Renal cortical epithelial cell (primary cell): ENCODE measurements at regions not wholly inside any gene's neighbourhood (a gene's known extent, or its start where the extent isn't known, plus 50 kb on each side); places are given as distances from the start of the nearest gene placed in this dataset.
A peak's percentile ranks its signal among the peaks of the same experiment; 100 is the strongest.
"Not testable (repeated sequence)": the region's sequence is repeated elsewhere in the genome, so short reads cannot be mapped to it uniquely, and the experiment has no call there.

Experiments used
- DNase-seq: peaks from one replicate; pipeline ENCODE4 v3.0.0-alpha.2; 2011; ENCODE audit warnings: low read depth

GRCh38 chr12:87096082-87096585 lies 839.9 kb upstream of the MGAT4C start:
- no peak for DNase-seq

- DNase-seq, result peak; percentile 13
Observed at GRCh38 chr12:87094356-87094755, 838.2 kb upstream of the MGAT4C start.

GRCh38 chr12:87092421-87092820 lies 836.2 kb upstream of the MGAT4C start:
- no peak for DNase-seq

GRCh38 chr12:87086118-87086891 lies 830.1 kb upstream of the MGAT4C start:
- peak; percentile 4 for DNase-seq

GRCh38 chr12:87085286-87085685 lies 829.1 kb upstream of the MGAT4C start:
- no peak for DNase-seq

- no peak for DNase-seq
Observed at GRCh38 chr12:87082756-87083155, 826.6 kb upstream of the MGAT4C start.

- no peak for DNase-seq
Observed at GRCh38 chr12:87074781-87075180, 818.6 kb upstream of the MGAT4C start.

- DNase-seq, result no peak
Observed at GRCh38 chr12:87066326-87066725, 810.1 kb upstream of the MGAT4C start.

GRCh38 chr12:87059231-87059630 lies 803.0 kb upstream of the MGAT4C start:
- no peak for DNase-seq

- DNase-seq, result no peak
Observed at GRCh38 chr12:87054226-87054625, 798.0 kb upstream of the MGAT4C start.

- peak; percentile 23 for DNase-seq
Observed at GRCh38 chr12:87051621-87052020, 795.4 kb upstream of the MGAT4C start.

- DNase-seq, result no peak
Observed at GRCh38 chr12:87047691-87048090, 791.5 kb upstream of the MGAT4C start.

- no peak for DNase-seq
Observed at GRCh38 chr12:87039536-87039935, 783.3 kb upstream of the MGAT4C start.

- no peak for DNase-seq
Observed at GRCh38 chr12:87038098-87038497, 781.9 kb upstream of the MGAT4C start.

GRCh38 chr12:87025976-87026375 lies 769.8 kb upstream of the MGAT4C start:
- no peak for DNase-seq

- DNase-seq, result no peak
Observed at GRCh38 chr12:87021400-87021799, 765.2 kb upstream of the MGAT4C start.

- DNase-seq, result no peak
Observed at GRCh38 chr12:87020071-87020470, 763.9 kb upstream of the MGAT4C start.

GRCh38 chr12:87015352-87015751 lies 759.2 kb upstream of the MGAT4C start:
- DNase-seq, result no peak

- DNase-seq, result no peak
Observed at GRCh38 chr12:87008785-87009384, 752.7 kb upstream of the MGAT4C start.

GRCh38 chr12:87001102-87001501 lies 744.9 kb upstream of the MGAT4C start:
- no peak for DNase-seq

GRCh38 chr12:86985298-86985697 lies 729.1 kb upstream of the MGAT4C start:
- DNase-seq, result no peak

GRCh38 chr12:86970595-86970994 lies 714.4 kb upstream of the MGAT4C start:
- DNase-seq, result not testable (repeated sequence)

- DNase-seq, result no peak
Observed at GRCh38 chr12:86959766-86960458, 703.7 kb upstream of the MGAT4C start.
